ENCODE measurements at regions not wholly inside any gene's neighbourhood (a gene's known extent, or its start where the extent isn't known, plus 50 kb on each side); places are given as distances from the start of the nearest gene placed in this dataset.

GRCh38 chr3:166190360-166190759, 353.1 kb upstream of the BCHE start:
- H3K4me3 ChIP-seq (ENCODE audit: low read depth, low read length), result no peak overlapping the region
- TF ChIP-seq, protein P1, sequence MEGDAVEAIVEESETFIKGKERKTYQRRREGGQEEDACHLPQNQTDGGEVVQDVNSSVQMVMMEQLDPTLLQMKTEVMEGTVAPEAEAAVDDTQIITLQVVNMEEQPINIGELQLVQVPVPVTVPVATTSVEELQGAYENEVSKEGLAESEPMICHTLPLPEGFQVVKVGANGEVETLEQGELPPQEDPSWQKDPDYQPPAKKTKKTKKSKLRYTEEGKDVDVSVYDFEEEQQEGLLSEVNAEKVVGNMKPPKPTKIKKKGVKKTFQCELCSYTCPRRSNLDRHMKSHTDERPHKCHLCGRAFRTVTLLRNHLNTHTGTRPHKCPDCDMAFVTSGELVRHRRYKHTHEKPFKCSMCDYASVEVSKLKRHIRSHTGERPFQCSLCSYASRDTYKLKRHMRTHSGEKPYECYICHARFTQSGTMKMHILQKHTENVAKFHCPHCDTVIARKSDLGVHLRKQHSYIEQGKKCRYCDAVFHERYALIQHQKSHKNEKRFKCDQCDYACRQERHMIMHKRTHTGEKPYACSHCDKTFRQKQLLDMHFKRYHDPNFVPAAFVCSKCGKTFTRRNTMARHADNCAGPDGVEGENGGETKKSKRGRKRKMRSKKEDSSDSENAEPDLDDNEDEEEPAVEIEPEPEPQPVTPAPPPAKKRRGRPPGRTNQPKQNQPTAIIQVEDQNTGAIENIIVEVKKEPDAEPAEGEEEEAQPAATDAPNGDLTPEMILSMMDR (IDR thresholded peaks at IDR 0.05; ENCODE audit: insufficient read depth, low read depth, low read length), result no peak
- DNase-seq (ENCODE audit: low read depth), result peak; percentile 11

- H3K4me3 ChIP-seq (ENCODE audit: low read depth, low read length), result no peak overlapping the region
- DNase-seq (ENCODE audit: low read depth), result no peak
- TF ChIP-seq, protein P1 (IDR thresholded peaks at IDR 0.05; ENCODE audit: insufficient read depth, low read depth, low read length), result no peak
These were observed 350.0 kb upstream of the BCHE start for GRCh38 chr3:166187237-166187636.

- DNase-seq (ENCODE audit: low read depth), result no peak
- TF ChIP-seq, protein P1 (IDR thresholded peaks at IDR 0.05; ENCODE audit: insufficient read depth, low read depth, low read length), result no peak
- no peak overlapping the region for H3K4me3 ChIP-seq (ENCODE audit: low read depth, low read length)
These were observed 348.8 kb upstream of the BCHE start for GRCh38 chr3:166186003-166186402.

DNA sequence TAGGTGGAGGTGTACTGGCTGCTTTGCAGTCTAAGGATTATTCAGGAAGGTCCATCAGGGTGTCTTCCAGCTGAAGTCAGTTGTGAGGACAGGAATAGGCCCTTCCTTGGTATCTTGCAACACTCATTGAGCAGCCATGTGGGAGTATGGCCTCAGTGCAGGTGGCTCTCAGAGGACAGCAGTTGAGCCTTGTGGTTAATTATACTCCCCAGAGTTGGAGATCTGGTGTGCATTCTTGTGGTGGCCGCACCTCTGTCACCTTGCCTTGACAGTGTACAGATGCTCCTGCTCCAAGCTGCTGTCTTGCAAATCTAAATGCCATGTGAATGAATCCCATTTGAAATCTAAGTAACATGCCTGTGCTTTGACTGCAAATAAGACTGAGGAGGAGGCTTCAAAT, 339.9 kb upstream of the BCHE start:
- H3K4me3 ChIP-seq (ENCODE audit: low read depth, low read length), result no peak overlapping the region
- TF ChIP-seq, protein P1 (IDR thresholded peaks at IDR 0.05; ENCODE audit: insufficient read depth, low read depth, low read length), result no peak
- peak; percentile 1 for DNase-seq (ENCODE audit: low read depth)

DNA sequence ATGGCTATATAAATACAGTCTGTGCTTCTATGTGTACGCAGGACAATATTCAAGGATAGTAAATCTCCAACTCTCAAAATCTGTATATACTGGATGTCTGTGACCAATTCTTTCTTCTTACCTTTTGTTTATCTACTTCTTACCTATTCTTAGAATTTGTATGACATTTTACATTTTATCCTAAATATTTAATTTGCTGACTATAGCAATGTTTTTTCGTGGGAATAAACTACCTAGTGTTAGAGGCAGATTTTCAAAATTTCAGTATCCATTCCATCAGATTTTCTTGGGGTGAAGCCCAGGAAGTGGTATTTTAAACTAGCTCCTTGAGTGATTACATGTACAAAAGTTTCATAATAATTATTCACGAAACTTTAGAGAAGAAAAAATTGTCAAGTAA, 334.5 kb upstream of the BCHE start:
- TF ChIP-seq, protein P1 (IDR thresholded peaks at IDR 0.05; ENCODE audit: insufficient read depth, low read depth, low read length), result no peak

DNA sequence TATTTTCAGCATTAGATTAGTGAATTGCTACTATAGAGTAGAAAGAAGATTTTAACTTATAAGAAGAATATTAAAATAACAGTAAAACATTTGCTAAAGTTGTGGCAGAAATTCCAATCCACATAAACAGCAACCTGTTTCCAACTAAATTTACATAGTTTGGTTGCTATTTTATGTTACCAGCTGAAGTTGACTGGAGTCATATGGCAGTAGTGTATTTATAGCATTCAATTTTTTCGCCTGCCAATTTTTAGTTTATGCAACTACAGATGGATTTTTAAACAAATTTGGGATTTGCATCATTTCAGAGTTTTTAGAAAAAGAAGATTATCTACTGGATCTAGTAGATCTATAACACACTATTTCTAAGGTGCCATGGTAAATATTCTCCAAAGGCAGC, 332.5 kb upstream of the BCHE start:
- TF ChIP-seq, protein P1 (IDR thresholded peaks at IDR 0.05; ENCODE audit: insufficient read depth, low read depth, low read length), result no peak
- no peak for DNase-seq (ENCODE audit: low read depth)
- no peak overlapping the region for H3K4me3 ChIP-seq (ENCODE audit: low read depth, low read length)

More for the DNA sequence above, 334.5 kb upstream of the BCHE start:
- no peak for DNase-seq (ENCODE audit: low read depth)
- no peak overlapping the region for H3K4me3 ChIP-seq (ENCODE audit: low read depth, low read length)

DNA sequence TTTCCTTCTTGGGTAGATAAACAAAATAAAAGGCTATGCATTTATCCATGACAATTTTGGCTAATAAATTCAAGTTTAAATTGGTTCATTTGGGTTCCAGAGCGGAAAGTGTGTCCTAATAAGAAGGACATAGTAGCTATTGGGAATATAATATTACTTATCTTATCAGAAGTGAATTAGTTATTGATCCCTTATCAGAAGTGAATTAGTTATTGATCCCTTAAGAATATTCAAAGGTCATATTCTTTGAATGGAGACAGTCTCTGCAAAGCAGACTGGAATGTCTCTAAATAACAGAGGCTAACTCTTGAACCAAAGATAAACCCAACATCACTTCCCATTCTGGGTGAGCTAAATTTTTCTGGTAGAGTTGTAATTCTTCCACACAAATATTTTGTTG, 290.7 kb upstream of the BCHE start:
- DNase-seq (ENCODE audit: low read depth), result no peak
- no peak overlapping the region for H3K4me3 ChIP-seq (ENCODE audit: low read depth, low read length)
- TF ChIP-seq, protein P1 (IDR thresholded peaks at IDR 0.05; ENCODE audit: insufficient read depth, low read depth, low read length), result no peak

Measured in fibroblast of villous mesenchyme (primary cell).